ENCODE measurements at regions not wholly inside any gene's neighbourhood (a gene's known extent, or its start where the extent isn't known, plus 50 kb on each side); places are given as distances from the start of the nearest gene placed in this dataset.

DNA sequence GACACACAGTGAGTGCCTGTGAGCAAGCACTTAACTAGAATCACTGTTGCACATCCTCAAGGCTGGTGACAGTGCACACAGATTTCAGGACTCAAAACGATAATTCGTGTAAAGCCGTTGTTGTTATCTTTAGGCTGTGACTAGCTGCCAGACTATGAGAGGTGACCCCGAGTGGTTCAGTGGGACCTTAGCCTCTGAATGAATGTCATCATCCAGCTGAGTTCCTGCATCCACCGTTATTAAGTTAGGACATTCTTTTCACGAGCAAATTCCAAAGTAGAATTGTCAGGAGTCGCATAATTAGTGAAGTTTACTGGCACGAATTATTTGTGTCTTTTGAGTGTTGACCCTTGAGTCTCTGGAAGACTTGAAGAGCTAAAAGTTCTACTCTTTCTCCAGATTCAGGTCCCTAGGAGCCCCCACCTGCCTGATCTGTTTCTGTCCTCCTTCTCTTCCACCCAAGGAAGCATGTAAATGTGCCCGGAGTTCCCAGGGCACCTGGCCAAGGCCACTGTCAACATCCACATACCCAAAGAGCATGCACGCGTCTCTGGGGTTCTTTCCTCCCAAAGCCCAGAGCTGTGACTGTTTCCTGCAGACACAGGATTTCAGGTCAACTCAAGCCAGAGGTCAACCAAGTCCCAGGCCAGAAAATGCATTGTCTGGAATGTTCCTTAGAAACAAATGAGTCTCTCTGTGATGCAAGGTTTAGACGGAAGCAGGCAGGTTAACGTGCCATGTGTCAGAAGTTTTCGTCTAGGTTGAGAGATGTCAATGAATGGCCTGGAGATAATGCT, 207.2 kb downstream of the TOMM20 start:
- no peak overlapping the region for H3K4me3 ChIP-seq (ENCODE audit: low read length)
- DNase-seq (ENCODE audit: low read depth) = peak; percentile 58
- TF ChIP-seq, protein P1, sequence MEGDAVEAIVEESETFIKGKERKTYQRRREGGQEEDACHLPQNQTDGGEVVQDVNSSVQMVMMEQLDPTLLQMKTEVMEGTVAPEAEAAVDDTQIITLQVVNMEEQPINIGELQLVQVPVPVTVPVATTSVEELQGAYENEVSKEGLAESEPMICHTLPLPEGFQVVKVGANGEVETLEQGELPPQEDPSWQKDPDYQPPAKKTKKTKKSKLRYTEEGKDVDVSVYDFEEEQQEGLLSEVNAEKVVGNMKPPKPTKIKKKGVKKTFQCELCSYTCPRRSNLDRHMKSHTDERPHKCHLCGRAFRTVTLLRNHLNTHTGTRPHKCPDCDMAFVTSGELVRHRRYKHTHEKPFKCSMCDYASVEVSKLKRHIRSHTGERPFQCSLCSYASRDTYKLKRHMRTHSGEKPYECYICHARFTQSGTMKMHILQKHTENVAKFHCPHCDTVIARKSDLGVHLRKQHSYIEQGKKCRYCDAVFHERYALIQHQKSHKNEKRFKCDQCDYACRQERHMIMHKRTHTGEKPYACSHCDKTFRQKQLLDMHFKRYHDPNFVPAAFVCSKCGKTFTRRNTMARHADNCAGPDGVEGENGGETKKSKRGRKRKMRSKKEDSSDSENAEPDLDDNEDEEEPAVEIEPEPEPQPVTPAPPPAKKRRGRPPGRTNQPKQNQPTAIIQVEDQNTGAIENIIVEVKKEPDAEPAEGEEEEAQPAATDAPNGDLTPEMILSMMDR (conservative IDR thresholded peaks at IDR 0.05; ENCODE audit: low read length) = no peak

DNA sequence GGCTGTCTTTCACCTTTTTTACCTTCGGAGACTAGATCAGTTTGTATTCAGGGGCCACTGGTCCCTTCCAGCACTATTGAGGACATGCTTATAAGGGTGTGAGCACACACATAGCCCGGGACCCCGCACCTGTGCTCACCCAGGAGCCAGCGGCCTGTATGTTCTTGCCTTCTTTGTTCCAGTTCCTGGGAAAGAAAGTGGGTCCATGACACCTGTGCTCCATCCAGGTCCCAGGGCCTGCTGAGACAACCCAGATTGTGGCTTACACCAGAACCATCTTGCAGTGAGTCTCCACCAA, 207.8 kb downstream of the TOMM20 start:
- DNase-seq (ENCODE audit: low read depth) = no peak
- TF ChIP-seq, protein P1 (conservative IDR thresholded peaks at IDR 0.05; ENCODE audit: low read length) = no peak
- H3K4me3 ChIP-seq (ENCODE audit: low read length) = no peak overlapping the region

DNA sequence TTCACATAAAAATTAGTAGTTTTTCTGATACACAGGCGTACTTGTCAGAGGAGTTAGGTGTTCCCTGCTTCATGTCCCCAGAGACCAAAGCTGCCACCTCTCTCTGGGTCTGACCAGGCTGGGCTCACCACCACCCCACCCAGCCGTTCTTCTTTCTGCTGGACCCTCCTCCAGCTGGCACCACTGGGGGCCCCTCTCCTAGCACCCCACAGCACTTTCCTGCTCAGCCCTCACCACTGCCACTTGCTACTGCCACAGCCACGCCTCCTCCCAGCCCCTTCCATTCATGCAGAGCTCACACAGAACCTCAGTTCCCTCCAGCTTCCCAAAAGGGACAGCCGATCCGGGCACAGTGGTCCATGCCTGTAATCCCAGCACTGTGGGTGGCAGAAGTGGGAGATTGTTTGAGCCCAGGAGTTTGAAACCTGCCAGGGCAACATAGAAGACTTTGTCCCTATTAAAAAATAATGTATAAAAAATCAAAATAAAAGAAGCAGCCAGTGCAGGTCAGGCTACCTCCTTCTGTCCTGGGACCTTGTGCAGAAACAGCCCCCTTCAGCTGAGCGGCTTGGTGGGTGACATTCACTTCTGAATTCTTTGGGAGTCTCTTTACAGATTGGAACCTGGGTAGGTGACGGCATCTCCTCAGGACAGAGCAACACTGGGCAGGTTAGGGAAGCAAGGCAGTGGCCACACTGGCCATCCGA, 208.3 kb downstream of the TOMM20 start:
- no peak for DNase-seq (ENCODE audit: low read depth)
- H3K4me3 ChIP-seq (ENCODE audit: low read length) = no peak overlapping the region
- TF ChIP-seq, protein P1 (conservative IDR thresholded peaks at IDR 0.05; ENCODE audit: low read length) = no peak

DNA sequence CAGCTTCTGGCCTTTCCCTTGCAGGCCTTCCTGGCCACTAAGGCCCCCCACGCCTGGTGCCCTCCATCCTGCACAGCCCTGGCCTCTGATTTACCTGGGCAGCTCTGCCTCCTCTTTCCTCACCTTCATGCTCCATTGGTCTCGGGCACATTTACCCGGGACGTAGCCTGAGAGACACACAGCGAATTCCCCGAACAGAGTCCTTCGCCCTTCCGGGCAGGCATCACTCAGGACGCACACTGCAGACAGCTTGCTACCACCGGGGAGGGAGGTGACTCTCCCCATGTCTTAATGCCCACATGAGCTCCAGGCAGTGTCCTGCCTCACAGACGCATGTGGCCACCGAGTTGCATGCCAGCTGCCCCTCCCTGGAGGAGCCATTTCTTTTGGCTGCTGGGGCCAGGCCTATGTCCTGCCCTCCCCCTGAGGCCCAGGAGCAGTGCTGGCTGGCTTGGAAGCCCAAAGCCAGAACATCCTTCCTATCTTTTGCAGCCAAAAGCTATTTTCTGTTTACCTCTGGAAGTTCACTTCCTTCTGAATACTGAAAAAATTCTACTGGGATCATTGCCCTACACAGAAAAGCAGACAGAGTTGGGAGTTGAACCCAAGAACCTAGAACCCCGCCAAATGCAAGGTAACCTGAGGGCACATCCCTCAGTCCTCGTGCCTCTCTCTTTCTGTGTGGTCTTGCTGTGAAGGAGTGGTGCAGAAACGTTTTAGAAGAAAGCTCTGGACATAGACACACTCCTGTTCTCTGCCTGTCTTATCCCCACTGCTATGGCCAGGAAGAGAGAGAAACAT, 209.5 kb downstream of the TOMM20 start:
- DNase-seq (ENCODE audit: low read depth) = peak; percentile 23
- TF ChIP-seq, protein P1 (conservative IDR thresholded peaks at IDR 0.05; ENCODE audit: low read length) = no peak

DNA sequence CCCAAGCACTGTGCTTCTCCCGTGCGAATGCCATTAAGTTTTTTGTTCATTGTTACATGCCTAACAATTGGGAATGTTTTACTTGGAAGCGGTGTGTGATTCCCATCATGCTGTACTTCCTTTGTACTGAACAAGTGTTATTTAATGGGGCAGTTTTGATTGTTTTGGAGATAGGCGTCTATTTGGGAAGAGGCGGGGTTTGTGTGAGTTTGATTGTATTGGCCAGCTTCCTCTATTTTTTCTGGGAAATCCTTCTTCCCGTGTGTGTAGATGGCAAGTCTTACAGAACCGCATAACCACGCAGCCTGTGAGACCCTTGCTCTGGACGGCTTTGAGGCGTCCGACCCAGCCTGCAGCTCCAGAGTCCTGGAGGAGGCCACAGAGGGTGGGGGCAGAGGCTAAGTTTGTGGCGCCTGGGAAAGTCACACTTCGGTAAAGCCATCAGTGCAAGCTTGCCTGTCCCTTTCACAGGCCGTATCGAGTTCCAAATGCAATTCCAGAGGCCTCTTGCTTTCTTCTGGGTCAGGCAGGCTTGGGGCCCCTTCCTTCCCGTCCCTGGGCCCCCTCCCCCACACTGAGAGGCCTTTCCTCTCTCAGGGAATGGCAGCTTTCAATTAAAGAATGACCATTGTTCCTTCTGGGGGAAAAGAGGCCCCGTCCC, 210.3 kb downstream of the TOMM20 start:
- TF ChIP-seq, protein P1 (conservative IDR thresholded peaks at IDR 0.05; ENCODE audit: low read length) = no peak
- no peak overlapping the region for H3K4me3 ChIP-seq (ENCODE audit: low read length)
- no peak for DNase-seq (ENCODE audit: low read depth)

More for the DNA sequence above, 209.5 kb downstream of the TOMM20 start:
- H3K4me3 ChIP-seq (ENCODE audit: low read length) = no peak overlapping the region

DNA sequence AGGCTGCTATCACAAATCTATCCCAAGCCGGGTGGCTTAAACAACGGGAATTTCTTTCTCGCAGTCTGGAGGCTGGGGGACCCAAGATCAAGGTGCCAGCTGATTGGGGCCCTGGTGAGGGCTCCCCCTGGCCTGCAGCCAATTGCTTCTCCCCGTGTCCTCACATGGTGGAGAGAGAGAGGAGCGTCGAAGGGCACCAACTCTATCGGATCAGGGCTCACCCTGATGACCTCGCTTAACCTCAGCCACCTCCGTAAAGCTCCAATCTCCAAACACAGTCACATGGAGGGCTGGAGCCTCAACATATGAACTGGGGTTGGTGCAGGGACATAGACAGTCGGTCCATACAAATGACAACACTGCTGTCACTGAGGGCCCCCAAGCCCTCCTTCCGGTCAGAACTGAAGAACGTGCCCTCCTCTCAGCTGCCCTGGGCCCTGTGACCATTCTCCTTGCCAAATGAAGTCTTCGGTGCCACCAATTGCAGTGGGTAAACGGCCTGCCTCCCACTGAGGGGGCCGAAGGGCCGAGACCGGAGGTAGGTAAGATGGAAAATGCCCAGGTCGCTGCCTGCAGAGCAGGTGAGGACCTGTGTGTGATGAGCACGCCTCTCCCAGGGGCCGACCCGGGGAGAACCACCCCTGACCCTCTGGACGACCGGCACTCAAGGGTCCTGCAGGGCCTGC, 211.0 kb downstream of the TOMM20 start:
- TF ChIP-seq, protein P1 (conservative IDR thresholded peaks at IDR 0.05; ENCODE audit: low read length) = no peak
- H3K4me3 ChIP-seq (ENCODE audit: low read length) = no peak overlapping the region
- DNase-seq (ENCODE audit: low read depth) = no peak
